Osteoblast (primary cell): ENCODE measurements at regions not wholly inside any gene's neighbourhood (a gene's known extent, or its start where the extent isn't known, plus 50 kb on each side); places are given as distances from the start of the nearest gene placed in this dataset.

Experiments
- DNase-seq: peaks from one replicate; pipeline ENCODE4 v3.0.0; 2011; ENCODE audit warnings: low spot score, mixed read lengths; ENCODE audit not compliant: insufficient read length; ENCODE audit errors: missing footprints
- H2AFZ ChIP-seq: 2 replicates; pipeline ENCODE4 v1.6.0; 2011; ENCODE audit warnings: mild to moderate bottlenecking, low read length
- H3K27ac ChIP-seq: 2 replicates; pipeline ENCODE4 v1.5.1; 2011; ENCODE audit warnings: mild to moderate bottlenecking, low read depth, low read length, moderate library complexity
- H3K27me3 ChIP-seq: 2 replicates; pipeline ENCODE4 v1.6.0; 2012; ENCODE audit warnings: mild to moderate bottlenecking, control low read depth, inconsistent platforms, low read length, moderate library complexity; ENCODE audit not compliant: insufficient read depth
- H3K36me3 ChIP-seq: 2 replicates; pipeline ENCODE4 v1.5.1; 2011; ENCODE audit warnings: mild to moderate bottlenecking, low read length, control low read depth, moderate library complexity; ENCODE audit not compliant: insufficient read depth
- H3K4me1 ChIP-seq: 2 replicates; pipeline ENCODE4 v1.5.1; 2011; ENCODE audit warnings: mild to moderate bottlenecking, low read length, control low read depth, moderate library complexity; ENCODE audit not compliant: insufficient read depth
- H3K4me2 ChIP-seq: 2 replicates; pipeline ENCODE4 v1.6.0; 2011; ENCODE audit warnings: mild to moderate bottlenecking, low read length; ENCODE audit not compliant: insufficient read depth
- H3K4me3 ChIP-seq: fragments of 200-600 bp; sonication (generic); 3 replicates; pipeline ENCODE4 v1.5.1; 2012; ENCODE audit warnings: mild to moderate bottlenecking, low read length, inconsistent platforms; ENCODE audit not compliant: insufficient read depth
- H3K79me2 ChIP-seq: 2 replicates; pipeline ENCODE4 v1.6.0; 2012; ENCODE audit warnings: mild to moderate bottlenecking, low read length, control low read depth, inconsistent platforms; ENCODE audit not compliant: insufficient read depth
- H3K9me3 ChIP-seq: 2 replicates; pipeline ENCODE4 v1.5.1; 2011; ENCODE audit warnings: low read depth, low read length, control low read depth
- H4K20me1 ChIP-seq: 2 replicates; pipeline ENCODE4 v1.6.0; 2012; ENCODE audit warnings: mild to moderate bottlenecking, low read length, control low read depth; ENCODE audit not compliant: insufficient read depth
- CTCF ChIP-seq: IDR thresholded peaks from 2 replicates; pipeline ENCODE4 v1.5.1; 2011; ENCODE audit warnings: mild to moderate bottlenecking, low read depth, low read length, moderate library complexity; ENCODE audit errors: extremely low read depth

- Histone ChIP-seq H2AFZ (no peak overlapping the region), H3K4me2 (no peak overlapping the region), H3K36me3 (no peaks in the 10 kb centered on the region), H3K27ac (no peak overlapping the region), H3K27me3 (no peaks in the 10 kb centered on the region), H3K4me1 (no peaks in the 10 kb centered on the region), H4K20me1 (no peaks in the 10 kb centered on the region), H3K79me2 (no peaks in the 10 kb centered on the region), H3K9me3 (no peaks in the 10 kb centered on the region), H3K4me3 (no peak overlapping the region)
- no peak for DNase-seq
- no peak for TF ChIP-seq CTCF
Measured at GRCh38 chrX:5559386-5559785, 669.3 kb downstream of the NLGN4X start.

- H3K79me2 ChIP-seq: no peaks in the 10 kb centered on the region
Measured at GRCh38 chrX:5549512-5549911, 679.2 kb downstream of the NLGN4X start.

GRCh38 chrX:5537098-5537497, 691.6 kb downstream of the NLGN4X start:
- H4K20me1 ChIP-seq: no peaks in the 10 kb centered on the region
- no peak overlapping the region for H3K4me2 ChIP-seq
- DNase-seq: no peak
- H3K27me3 ChIP-seq: no peaks in the 10 kb centered on the region
- no peaks in the 10 kb centered on the region for H3K79me2 ChIP-seq
- H3K4me1 ChIP-seq: no peaks in the 10 kb centered on the region
- H3K36me3 ChIP-seq: no peaks in the 10 kb centered on the region
- no peak overlapping the region for H3K4me3 ChIP-seq
- TF ChIP-seq CTCF: no peak
- H2AFZ ChIP-seq: no peak overlapping the region
- H3K9me3 ChIP-seq: no peaks in the 10 kb centered on the region
- no peak overlapping the region for H3K27ac ChIP-seq

More at GRCh38 chrX:5549512-5549911, 679.2 kb downstream of the NLGN4X start:
- H3K27ac ChIP-seq: no peak overlapping the region
- H3K4me1 ChIP-seq: no peaks in the 10 kb centered on the region
- no peak overlapping the region for H3K4me3 ChIP-seq
- H3K36me3 ChIP-seq: no peaks in the 10 kb centered on the region
- DNase-seq: no peak
- no peak overlapping the region for H2AFZ ChIP-seq
- H3K9me3 ChIP-seq: peaks cover 1% of the 10 kb centered on the region
- H3K27me3 ChIP-seq: no peaks in the 10 kb centered on the region
- no peaks in the 10 kb centered on the region for H4K20me1 ChIP-seq
- H3K4me2 ChIP-seq: no peak overlapping the region
- TF ChIP-seq CTCF: no peak

GRCh38 chrX:5536261-5536660, 692.4 kb downstream of the NLGN4X start:
- H3K4me1 ChIP-seq: no peaks in the 10 kb centered on the region
- no peaks in the 10 kb centered on the region for H4K20me1 ChIP-seq
- H2AFZ ChIP-seq: no peak overlapping the region
- DNase-seq: no peak
- H3K4me3 ChIP-seq: no peak overlapping the region
- no peaks in the 10 kb centered on the region for H3K9me3 ChIP-seq
- H3K79me2 ChIP-seq: no peaks in the 10 kb centered on the region
- TF ChIP-seq CTCF: no peak
- H3K27me3 ChIP-seq: no peaks in the 10 kb centered on the region
- H3K27ac ChIP-seq: no peak overlapping the region
- no peak overlapping the region for H3K4me2 ChIP-seq
- H3K36me3 ChIP-seq: no peaks in the 10 kb centered on the region
